Head of caudate nucleus (tissue), 42 donors: ENCODE measurements at regions not wholly inside any gene's neighbourhood (a gene's known extent, or its start where the extent isn't known, plus 50 kb on each side); places are given as distances from the start of the nearest gene placed in this dataset.

ENCODE experiments used
- DNase-seq, 42 donors: peaks; one replicate each; pipeline versions ENCODE4 v3.0.0 to v3.0.0-alpha.2; 2020 to 2021; ENCODE audit warnings: mixed read lengths in 7 of 42
- intact Hi-C: fragments of 100-400 bp; cut with DNase I; formaldehyde crosslinking; loops from one replicate; pipeline ENCODE4 v1.15.0; 2022

- DNase-seq: no peak
- intact Hi-C loops: no loop called here
Measured at GRCh38 chr11:128210148-128210940, 377.0 kb downstream of the ETS1 start.

DNA sequence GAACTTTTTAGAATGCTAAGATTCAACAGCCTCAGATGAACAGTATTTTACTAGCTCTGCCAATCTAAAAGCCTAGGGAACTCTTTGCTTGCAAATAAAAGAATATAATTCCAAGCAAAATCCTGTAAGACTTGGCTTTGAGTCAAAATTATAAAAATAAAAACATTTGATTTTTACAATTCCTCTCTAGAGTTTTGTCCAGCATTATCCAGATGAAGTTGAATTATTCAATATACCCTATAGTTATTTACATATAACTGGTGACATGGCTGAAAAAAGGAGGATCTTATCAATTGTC is 378.3 kb downstream of the ETS1 start:
- no peak for DNase-seq
- intact Hi-C loops: no loop called here

DNA sequence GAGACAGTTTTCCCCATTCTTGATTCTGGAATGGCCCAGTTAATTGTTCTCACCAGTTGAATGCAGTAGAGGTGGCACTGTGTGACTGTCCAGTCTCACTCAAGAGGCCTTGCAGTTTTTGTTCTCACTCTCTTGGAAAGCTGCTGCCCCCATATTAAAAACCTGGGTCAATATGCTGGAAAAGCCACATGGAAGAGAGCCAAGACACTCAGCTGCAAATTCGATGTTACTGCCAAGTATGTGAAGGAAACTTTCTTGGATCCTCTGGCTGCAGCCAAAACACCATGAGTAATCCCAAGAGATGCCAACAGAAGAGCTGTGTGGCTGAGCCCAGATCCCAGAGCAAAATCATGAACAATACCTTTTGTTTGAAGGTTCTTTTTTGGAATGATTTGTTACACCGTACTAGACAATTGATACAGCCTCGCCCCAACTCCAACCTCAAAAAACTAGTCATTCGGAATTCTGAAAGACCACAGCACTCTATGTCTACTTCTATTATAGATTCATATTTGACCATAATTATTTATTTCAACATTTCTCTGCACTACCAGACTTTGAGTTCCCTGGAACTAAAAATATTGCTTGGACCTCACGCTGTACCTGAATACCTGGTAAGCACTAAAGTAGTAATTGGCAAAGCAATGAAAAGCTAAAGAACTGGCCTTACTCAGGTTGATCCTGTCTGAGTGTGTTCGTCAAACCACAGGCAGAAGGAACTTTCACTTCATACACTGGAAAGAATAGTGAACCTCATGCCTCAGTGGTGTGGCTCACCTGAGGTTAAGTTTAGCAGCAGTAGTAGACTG is 378.8 kb downstream of the ETS1 start:
- peak in 10 of 42 donors; percentile 4 to 40 (median 16) for DNase-seq

GRCh38 chr11:128207861-128208321 is 379.5 kb downstream of the ETS1 start:
- intact Hi-C loops: no loop called here
- DNase-seq: no peak

More for the DNA sequence above, 378.8 kb downstream of the ETS1 start:
- intact Hi-C loops: no loop called here

GRCh38 chr11:128206461-128206860 is 380.9 kb downstream of the ETS1 start:
- no peak for DNase-seq
- intact Hi-C loops: no loop called here

DNA sequence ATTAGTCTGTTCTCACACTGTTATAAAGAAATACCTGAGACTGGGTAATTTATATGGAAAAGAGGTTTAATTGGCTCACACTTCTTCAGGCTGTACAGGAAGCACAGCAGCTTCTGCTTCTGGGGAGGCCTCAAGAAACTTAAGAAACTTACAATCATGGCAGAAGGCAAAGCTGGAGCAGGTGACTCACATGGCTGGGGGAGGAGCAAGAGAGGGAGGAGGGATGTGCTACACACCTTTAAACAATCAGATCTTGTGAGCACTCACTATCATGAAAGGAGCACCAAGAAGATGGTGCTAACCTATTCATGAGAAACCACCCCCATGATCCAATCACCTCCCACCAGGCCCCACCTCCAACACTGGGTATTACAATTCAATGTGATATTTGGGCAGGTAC is 381.6 kb downstream of the ETS1 start:
- intact Hi-C loops: no loop called here
- DNase-seq: no peak

- DNase-seq: no peak
- intact Hi-C loops: no loop called here
Measured at GRCh38 chr11:128204898-128205297, 382.5 kb downstream of the ETS1 start.

DNA sequence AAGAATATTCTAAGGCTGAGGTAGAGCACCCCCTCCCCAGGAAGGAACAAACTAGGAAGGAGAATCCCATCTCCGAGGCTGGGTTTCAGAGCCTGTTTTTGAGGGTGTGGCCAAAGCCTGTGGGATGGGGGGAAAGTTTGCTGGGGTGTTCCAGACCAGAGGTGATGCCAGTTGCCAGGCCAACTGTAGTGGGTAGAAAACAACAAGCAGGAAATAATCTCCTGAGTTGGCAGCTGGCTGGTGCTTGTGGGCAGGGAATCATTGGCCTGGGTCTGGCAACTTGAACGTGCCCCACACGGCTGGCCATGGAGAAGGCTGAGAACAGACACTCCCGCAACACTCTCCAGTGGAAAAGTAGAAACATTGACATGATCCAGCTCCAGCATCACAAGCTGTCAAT is 385.6 kb downstream of the ETS1 start:
- no peak for DNase-seq

GRCh38 chr11:128201009-128201408 is 386.3 kb downstream of the ETS1 start:
- intact Hi-C loops: no loop called here
- no peak for DNase-seq

More for the DNA sequence above, 385.6 kb downstream of the ETS1 start:
- intact Hi-C loops: no loop called here

DNA sequence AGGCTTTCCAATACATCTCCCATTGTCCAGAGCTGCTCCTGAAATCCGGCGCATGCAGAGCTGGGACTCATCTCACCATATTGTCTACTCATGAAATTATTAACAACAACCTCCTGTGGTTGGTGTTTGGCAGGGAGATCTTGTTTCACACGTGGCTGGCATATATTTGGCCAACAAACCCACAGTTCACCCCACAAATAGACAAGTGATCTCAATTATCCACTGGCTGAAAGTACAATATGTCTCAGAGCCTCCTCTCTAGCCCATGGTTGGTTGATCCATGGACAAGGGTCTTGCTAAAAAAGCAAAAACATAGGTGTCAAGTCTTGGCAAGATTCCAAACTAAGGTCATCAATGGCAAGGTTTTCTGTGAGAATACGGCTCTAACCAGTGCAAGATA is 386.9 kb downstream of the ETS1 start:
- no peak for DNase-seq
- intact Hi-C loops: no loop called here

DNA sequence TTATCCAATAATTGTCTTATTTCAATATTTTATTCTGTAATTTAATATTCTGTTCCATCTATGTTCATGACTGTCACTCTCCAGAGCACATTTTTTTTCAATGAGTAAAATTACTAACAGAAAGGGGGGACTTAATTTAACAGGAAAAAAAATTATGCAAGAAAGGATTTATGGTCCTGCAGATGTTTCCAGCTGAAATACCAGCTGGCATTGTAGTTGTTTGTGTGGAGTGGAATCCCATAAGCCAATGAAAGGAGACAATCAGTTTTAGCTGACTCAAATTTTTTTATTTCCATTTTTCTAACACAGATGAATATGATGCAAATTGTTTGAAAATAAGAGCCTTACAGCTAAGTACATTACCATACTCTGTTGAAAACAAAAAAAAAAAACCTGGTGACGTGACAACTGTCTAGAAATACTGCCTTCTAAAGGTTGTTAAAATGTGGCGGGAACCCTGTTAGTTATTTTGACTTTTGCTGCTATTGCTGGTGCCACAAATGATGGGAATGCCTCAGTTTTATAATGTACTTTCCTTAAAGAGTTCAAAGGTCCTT is 389.1 kb downstream of the ETS1 start:
- no peak for DNase-seq
- intact Hi-C loops: no loop called here

GRCh38 chr11:128196235-128196634 is 391.1 kb downstream of the ETS1 start:
- DNase-seq: no peak
- intact Hi-C loops: no loop called here

GRCh38 chr11:128195756-128196155 is 391.6 kb downstream of the ETS1 start:
- intact Hi-C loops: no loop called here
- no peak for DNase-seq

- no peak for DNase-seq
- intact Hi-C loops: no loop called here
Measured at GRCh38 chr11:128195057-128195751, 392.2 kb downstream of the ETS1 start.

DNA sequence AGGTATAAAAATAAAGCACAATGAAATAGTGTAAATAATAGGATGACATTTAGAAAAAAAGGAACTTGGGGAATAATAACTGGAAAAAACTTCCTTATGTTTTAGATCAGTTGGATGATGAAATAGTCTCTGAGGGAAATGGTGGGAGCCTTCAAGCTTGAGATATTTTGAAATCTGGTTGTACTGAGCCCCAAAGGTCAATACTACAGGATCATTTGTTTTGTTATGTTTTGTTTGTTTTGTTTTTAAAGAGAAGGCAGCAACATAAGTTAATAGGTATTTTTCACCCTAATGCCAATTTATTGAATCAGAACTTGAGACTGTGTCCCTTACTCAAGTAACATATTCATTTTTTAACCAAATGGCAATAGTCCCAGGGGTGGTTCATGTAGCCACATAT is 393.1 kb downstream of the ETS1 start:
- intact Hi-C loops: no loop called here
- no peak for DNase-seq

GRCh38 chr11:128193615-128194014 is 393.7 kb downstream of the ETS1 start:
- no peak for DNase-seq
- intact Hi-C loops: no loop called here

DNA sequence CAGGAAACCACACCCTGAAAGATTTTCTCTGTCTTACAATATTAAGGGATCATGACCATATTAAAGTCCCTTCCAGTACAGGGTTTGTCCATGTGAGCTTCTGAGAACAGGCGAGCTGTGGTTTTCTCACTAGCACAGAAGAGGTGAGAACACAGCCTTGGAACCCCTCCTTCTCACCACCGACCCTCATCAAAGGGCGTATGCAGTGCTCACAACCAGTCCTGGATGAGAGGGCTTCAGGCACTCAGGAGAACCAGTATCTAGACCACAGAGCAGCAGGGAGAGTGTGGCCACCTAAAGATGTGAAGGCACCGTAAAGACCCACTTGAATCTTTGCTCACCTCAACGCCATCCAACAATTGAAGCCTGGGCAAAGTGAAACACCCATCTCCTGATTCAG is 397.0 kb downstream of the ETS1 start:
- intact Hi-C loops: no loop called here
- DNase-seq: no peak

- no peak for DNase-seq
- intact Hi-C loops: no loop called here
Measured at GRCh38 chr11:128189823-128190222, 397.5 kb downstream of the ETS1 start.

DNA sequence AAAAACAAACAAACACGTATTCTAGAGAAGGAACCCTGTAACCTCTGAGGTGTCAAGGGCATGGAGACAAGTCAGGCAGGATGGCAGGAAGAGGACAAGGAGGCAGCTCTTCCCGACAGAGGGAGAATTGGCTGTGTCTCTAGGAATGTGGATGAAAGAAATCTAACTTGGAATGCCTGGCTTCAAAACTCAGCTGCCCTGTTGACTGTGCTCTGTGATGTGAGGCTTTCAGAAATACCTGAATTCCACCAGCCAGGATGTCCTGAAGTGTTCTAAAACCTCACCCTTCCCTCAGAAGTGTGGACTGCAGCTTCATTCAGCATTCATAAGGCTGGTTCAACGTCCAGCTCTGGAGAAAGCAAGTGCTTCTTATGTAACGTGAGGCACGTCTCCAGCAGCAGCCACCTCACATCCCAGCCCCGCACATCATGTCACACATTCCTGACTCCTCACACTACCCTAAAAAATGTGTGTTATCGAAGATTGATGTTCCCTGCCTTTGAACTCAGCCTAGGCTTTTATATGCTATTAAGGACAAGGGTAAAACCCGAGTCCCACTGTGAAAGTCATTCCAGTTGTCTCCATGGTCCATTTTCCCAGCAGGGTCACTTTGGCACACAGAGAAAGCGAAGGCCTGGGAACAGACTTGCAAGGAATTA is 398.9 kb downstream of the ETS1 start:
- DNase-seq: no peak
- intact Hi-C loops: no loop called here
